ENCODE measurements at regions not wholly inside any gene's neighbourhood (a gene's known extent, or its start where the extent isn't known, plus 50 kb on each side); places are given as distances from the start of the nearest gene placed in this dataset.
"Not testable (repeated sequence)": the region's sequence is repeated elsewhere in the genome, so short reads cannot be mapped to it uniquely, and the experiment has no call there.

DNA sequence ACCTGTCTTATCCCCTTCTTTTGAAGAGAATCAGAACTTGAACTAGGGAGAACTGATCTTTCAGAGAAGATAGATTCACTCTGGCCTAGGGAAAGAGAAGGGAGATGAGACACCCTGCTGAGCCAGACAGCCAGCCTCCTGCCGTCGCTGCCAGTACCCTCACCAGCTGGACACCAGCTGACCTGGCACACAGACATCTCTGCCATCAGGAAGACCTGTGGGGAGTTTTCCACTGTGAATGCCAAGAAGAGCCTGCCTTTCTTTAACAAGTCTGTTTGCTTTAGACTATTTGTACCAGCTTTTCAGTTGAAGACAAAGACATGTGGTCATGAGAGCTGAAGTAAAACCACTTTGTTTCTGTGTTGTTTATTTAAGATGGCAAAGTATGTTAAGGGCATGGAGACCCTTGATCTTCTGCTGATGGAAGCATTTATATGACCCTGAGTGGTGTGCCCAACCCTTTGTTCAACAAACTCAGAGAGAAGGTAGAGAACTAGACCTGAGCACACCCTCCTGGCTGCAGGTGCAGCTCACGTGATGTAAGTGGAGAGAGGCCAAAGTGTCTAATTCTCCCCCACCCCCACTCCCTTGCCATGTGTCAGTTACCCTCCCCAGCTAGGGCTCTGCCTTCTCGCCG is 82.3 kb upstream of the SLC24A3 start:
- no peaks in the 10 kb centered on the region for H3K9me3 Mint-ChIP-seq
- POLR2A ChIA-PET, result no interaction called here
- H3K27ac Mint-ChIP-seq, result no peak overlapping the region
- CTCF ChIA-PET, result no interaction called here
- ATAC-seq (ENCODE audit: low read depth) (no peak), DNase-seq (no peak)
- H3K36me3 Mint-ChIP-seq (ENCODE audit: low read depth), result no peaks in the 10 kb centered on the region
- intact Hi-C loops (cut with micrococcal nuclease), result no loop called here
- H3K27me3 Mint-ChIP-seq, result peaks cover 2% of the 10 kb centered on the region
- TF ChIP-seq CTCF (IDR thresholded peaks at IDR 0.05), result no peak
- H3K4me1 Mint-ChIP-seq, result no peaks in the 10 kb centered on the region
- H3K4me3 Mint-ChIP-seq, result no peak overlapping the region

DNA sequence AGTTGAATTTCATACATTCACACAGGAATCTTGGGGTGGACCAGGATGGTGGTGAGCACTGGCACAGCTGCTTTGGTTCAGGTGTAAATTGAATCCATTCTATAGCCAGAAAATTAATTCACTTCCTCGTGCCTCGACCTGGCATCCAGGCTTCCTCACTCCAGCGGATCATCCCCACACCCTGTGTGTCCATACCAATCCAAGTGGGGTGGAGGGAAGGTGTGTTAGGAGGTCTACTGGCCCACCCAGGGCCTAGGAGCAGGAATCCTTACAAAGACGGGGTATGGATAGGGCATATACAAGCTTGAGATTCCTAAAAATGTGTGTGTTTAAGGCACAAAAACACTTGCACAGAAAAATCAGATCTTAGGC is 81.8 kb upstream of the SLC24A3 start:
- H3K9me3 Mint-ChIP-seq, result peaks cover under 1% of the 10 kb centered on the region
- ATAC-seq (ENCODE audit: low read depth) (no peak), DNase-seq (no peak)
- peaks cover 2% of the 10 kb centered on the region for H3K27me3 Mint-ChIP-seq
- no peak overlapping the region for H3K27ac Mint-ChIP-seq
- no peak overlapping the region for H3K4me3 Mint-ChIP-seq
- no peaks in the 10 kb centered on the region for H3K36me3 Mint-ChIP-seq (ENCODE audit: low read depth)
- intact Hi-C loops (cut with micrococcal nuclease), result no loop called here
- ChIA-PET CTCF (no interaction called here), POLR2A (no interaction called here)
- TF ChIP-seq CTCF (IDR thresholded peaks at IDR 0.05), result no peak
- no peaks in the 10 kb centered on the region for H3K4me1 Mint-ChIP-seq

DNA sequence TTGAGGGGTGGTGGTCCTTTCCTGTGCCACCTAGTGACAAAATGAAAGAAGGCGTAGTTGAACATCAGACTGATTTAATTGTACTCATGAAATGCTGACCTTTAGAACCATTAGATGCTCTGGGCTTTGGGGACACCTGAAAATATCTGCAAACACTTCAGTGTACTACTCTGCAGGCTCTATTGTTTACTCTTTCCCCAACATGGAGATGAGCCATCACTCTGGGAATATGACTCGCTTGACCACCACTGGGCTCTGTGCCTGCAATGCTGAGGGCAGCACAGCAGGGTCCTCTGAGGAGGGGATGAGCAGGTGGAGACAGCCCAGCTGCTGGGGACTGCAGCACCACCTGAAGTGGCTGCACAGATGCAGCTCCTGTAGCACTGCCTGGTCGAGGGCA is 74.8 kb upstream of the SLC24A3 start:
- H3K27me3 Mint-ChIP-seq, result peaks cover 2% of the 10 kb centered on the region
- no peak for ATAC-seq (ENCODE audit: low read depth)
- DNase-seq, result no peak
- ChIA-PET CTCF (no interaction called here), POLR2A (no interaction called here)
- intact Hi-C loops (cut with micrococcal nuclease), result no loop called here
- no peaks in the 10 kb centered on the region for H3K36me3 Mint-ChIP-seq (ENCODE audit: low read depth)
- H3K9me3 Mint-ChIP-seq, result peaks cover 8% of the 10 kb centered on the region
- no peak overlapping the region for H3K4me3 Mint-ChIP-seq
- H3K27ac Mint-ChIP-seq, result no peak overlapping the region
- no peaks in the 10 kb centered on the region for H3K4me1 Mint-ChIP-seq
- TF ChIP-seq CTCF (IDR thresholded peaks at IDR 0.05), result no peak

- no peaks in the 10 kb centered on the region for H3K4me1 Mint-ChIP-seq
- TF ChIP-seq CTCF (IDR thresholded peaks at IDR 0.05), result no peak
- no peak overlapping the region for H3K27ac Mint-ChIP-seq
- POLR2A ChIA-PET, result no interaction called here
- intact Hi-C loops (cut with micrococcal nuclease), result no loop called here
- ATAC-seq (ENCODE audit: low read depth) (no peak), DNase-seq (no peak)
- peaks cover 8% of the 10 kb centered on the region for H3K9me3 Mint-ChIP-seq
- CTCF ChIA-PET, result no interaction called here
- H3K27me3 Mint-ChIP-seq, result peaks cover 2% of the 10 kb centered on the region
- H3K4me3 Mint-ChIP-seq, result no peak overlapping the region
- no peaks in the 10 kb centered on the region for H3K36me3 Mint-ChIP-seq (ENCODE audit: low read depth)
Observed at GRCh38 chr20:19138758-19139157, 73.7 kb upstream of the SLC24A3 start.

DNA sequence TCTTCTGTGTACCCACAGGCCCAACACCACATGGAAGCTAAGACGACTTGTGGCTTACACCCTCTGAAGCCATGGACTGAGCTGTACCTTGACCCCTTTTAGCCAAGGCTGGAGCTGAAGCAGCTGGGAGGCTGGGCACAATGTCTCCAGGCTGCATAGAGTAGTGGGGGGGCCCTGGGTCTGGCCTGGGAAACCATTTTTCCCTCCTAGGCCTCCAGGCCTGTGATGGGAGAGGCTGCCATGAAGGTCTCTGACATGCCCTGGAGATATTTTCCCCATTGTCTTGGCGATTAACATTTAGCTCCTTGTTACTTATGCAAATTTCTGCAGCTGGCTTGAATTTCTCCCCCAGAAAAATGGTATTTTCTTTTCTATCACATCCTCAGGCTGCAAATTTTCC is 72.9 kb upstream of the SLC24A3 start:
- DNase-seq; H3K4me3 Mint-ChIP-seq; intact Hi-C loops (cut with micrococcal nuclease); H3K9me3 Mint-ChIP-seq; CTCF ChIA-PET; ATAC-seq (ENCODE audit: low read depth); POLR2A ChIA-PET; H3K4me1 Mint-ChIP-seq; H3K36me3 Mint-ChIP-seq (ENCODE audit: low read depth); H3K27ac Mint-ChIP-seq; H3K27me3 Mint-ChIP-seq: not testable (repeated sequence)

DNA sequence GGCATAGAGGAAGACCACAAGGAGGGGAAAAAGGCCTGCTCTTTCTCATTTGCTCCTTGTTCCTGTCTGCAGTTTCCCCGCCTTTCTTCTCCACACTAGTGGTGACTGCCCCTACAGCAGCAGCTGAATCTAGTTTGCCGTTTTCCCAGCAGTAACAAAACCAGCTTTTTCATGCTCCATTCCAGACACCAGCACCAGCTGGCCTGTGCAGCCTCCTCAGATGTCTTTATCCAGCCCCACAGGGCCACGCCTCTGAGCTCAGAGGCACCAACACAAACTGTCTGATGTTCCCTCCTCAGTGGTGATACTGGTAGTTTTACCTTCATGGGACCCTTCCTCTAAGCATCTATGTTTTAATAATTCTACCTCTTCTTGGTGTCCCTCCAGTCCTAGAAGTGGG is 70.4 kb upstream of the SLC24A3 start:
- POLR2A ChIA-PET, result no interaction called here
- no peak overlapping the region for H3K27ac Mint-ChIP-seq
- ATAC-seq (ENCODE audit: low read depth), result no peak

More for the DNA sequence above, 70.4 kb upstream of the SLC24A3 start:
- CTCF ChIA-PET, result no interaction called here
- Mint-ChIP-seq H3K27me3 (peaks cover 2% of the 10 kb centered on the region), H3K4me1 (no peaks in the 10 kb centered on the region), H3K4me3 (no peak overlapping the region), H3K36me3 (ENCODE audit: low read depth) (no peaks in the 10 kb centered on the region), H3K9me3 (peaks cover 3% of the 10 kb centered on the region)
- no peak for DNase-seq
- no peak for TF ChIP-seq CTCF (IDR thresholded peaks at IDR 0.05)
- intact Hi-C loops (cut with micrococcal nuclease), result no loop called here
